ENCODE measurements at regions not wholly inside any gene's neighbourhood (a gene's known extent, or its start where the extent isn't known, plus 50 kb on each side); places are given as distances from the start of the nearest gene placed in this dataset.

GRCh38 chr2:9772035-9772998 lies 71.0 kb upstream of the TAF1B start:
- no peaks in the 10 kb centered on the region for H3K9me3 ChIP-seq (ENCODE audit: insufficient read depth, low read length)
- H3K27ac ChIP-seq (ENCODE audit: low read length) = no peak overlapping the region
- no peak overlapping the region for H3K9ac ChIP-seq (ENCODE audit: low read length)
- H3K79me2 ChIP-seq (ENCODE audit: low read length) = no peaks in the 10 kb centered on the region
- H3K36me3 ChIP-seq (replicated peaks; ENCODE audit: low read depth, low read length) = no peaks in the 10 kb centered on the region
- no peaks in the 10 kb centered on the region for H4K20me1 ChIP-seq (ENCODE audit: insufficient read depth, low read length)
- peaks cover 9% of the 10 kb centered on the region for H3K27me3 ChIP-seq (ENCODE audit: low read depth, low read length)
- H3K4me1 ChIP-seq (ENCODE audit: low read length) = peaks cover 10% of the 10 kb centered on the region
- H2AFZ ChIP-seq (ENCODE audit: low read depth, low read length) = no peak overlapping the region
- no peak overlapping the region for H3K4me3 ChIP-seq (ENCODE audit: low read length)
- H3K4me2 ChIP-seq (ENCODE audit: low read length) = no peak overlapping the region
- TF ChIP-seq CTCF (IDR thresholded peaks at IDR 0.05; ENCODE audit: low read depth, low read length) (no peak), EZH2phosphoT487 (IDR thresholded peaks at IDR 0.05; ENCODE audit: low read depth) (no peak)

- H3K79me2 ChIP-seq (ENCODE audit: low read length) = no peaks in the 10 kb centered on the region
- TF ChIP-seq CTCF (IDR thresholded peaks at IDR 0.05; ENCODE audit: low read depth, low read length) (no peak), EZH2phosphoT487 (IDR thresholded peaks at IDR 0.05; ENCODE audit: low read depth) (no peak)
- no peak overlapping the region for H3K27ac ChIP-seq (ENCODE audit: low read length)
- H3K9ac ChIP-seq (ENCODE audit: low read length) = no peak overlapping the region
- H3K4me2 ChIP-seq (ENCODE audit: low read length) = no peak overlapping the region
- peaks cover 3% of the 10 kb centered on the region; the same call in 1 of the 2 replicates for H3K27me3 ChIP-seq (ENCODE audit: low read depth, low read length)
- no peak overlapping the region for H2AFZ ChIP-seq (ENCODE audit: low read depth, low read length)
- peaks cover under 1% of the 10 kb centered on the region; the same call in 1 of the 2 replicates for H3K4me1 ChIP-seq (ENCODE audit: low read length)
- H3K4me3 ChIP-seq (ENCODE audit: low read length) = no peak overlapping the region
- no peaks in the 10 kb centered on the region for H3K9me3 ChIP-seq (ENCODE audit: insufficient read depth, low read length)
- H4K20me1 ChIP-seq (ENCODE audit: insufficient read depth, low read length) = no peaks in the 10 kb centered on the region
- H3K36me3 ChIP-seq (replicated peaks; ENCODE audit: low read depth, low read length) = no peaks in the 10 kb centered on the region
Observed at GRCh38 chr2:9772999-9773902, 70.0 kb upstream of the TAF1B start.

- Histone ChIP-seq H3K4me2 (ENCODE audit: low read length) (no peak overlapping the region), H3K36me3 (replicated peaks; ENCODE audit: low read depth, low read length) (no peaks in the 10 kb centered on the region), H2AFZ (ENCODE audit: low read depth, low read length) (no peak overlapping the region), H3K4me3 (ENCODE audit: low read length) (no peak overlapping the region), H4K20me1 (ENCODE audit: insufficient read depth, low read length) (no peaks in the 10 kb centered on the region), H3K9me3 (ENCODE audit: insufficient read depth, low read length) (no peaks in the 10 kb centered on the region), H3K27ac (ENCODE audit: low read length) (no peak overlapping the region), H3K4me1 (ENCODE audit: low read length) (no peaks in the 10 kb centered on the region), H3K27me3 (ENCODE audit: low read depth, low read length) (0 out of 2 replicates have a peak, but pooled peaks cover 3% of the 10 kb centered on the region), H3K79me2 (ENCODE audit: low read length) (no peaks in the 10 kb centered on the region), H3K9ac (ENCODE audit: low read length) (no peak overlapping the region)
- TF ChIP-seq EZH2phosphoT487 (IDR thresholded peaks at IDR 0.05; ENCODE audit: low read depth) = no peak
- no peak for TF ChIP-seq CTCF (IDR thresholded peaks at IDR 0.05; ENCODE audit: low read depth, low read length)
Observed at GRCh38 chr2:9773903-9774239, 69.4 kb upstream of the TAF1B start.

- no peaks in the 10 kb centered on the region for H3K9me3 ChIP-seq (ENCODE audit: insufficient read depth, low read length)
- no peaks in the 10 kb centered on the region for H3K4me1 ChIP-seq (ENCODE audit: low read length)
- H3K9ac ChIP-seq (ENCODE audit: low read length) = no peak overlapping the region
- H4K20me1 ChIP-seq (ENCODE audit: insufficient read depth, low read length) = no peaks in the 10 kb centered on the region
- TF ChIP-seq CTCF (IDR thresholded peaks at IDR 0.05; ENCODE audit: low read depth, low read length) (no peak), EZH2phosphoT487 (IDR thresholded peaks at IDR 0.05; ENCODE audit: low read depth) (no peak)
- H3K4me2 ChIP-seq (ENCODE audit: low read length) = no peak overlapping the region
- no peak overlapping the region for H2AFZ ChIP-seq (ENCODE audit: low read depth, low read length)
- H3K4me3 ChIP-seq (ENCODE audit: low read length) = no peak overlapping the region
- H3K79me2 ChIP-seq (ENCODE audit: low read length) = no peaks in the 10 kb centered on the region
- H3K27ac ChIP-seq (ENCODE audit: low read length) = no peak overlapping the region
- H3K36me3 ChIP-seq (replicated peaks; ENCODE audit: low read depth, low read length) = no peaks in the 10 kb centered on the region
- 0 out of 2 replicates have a peak, but pooled peaks cover 3% of the 10 kb centered on the region for H3K27me3 ChIP-seq (ENCODE audit: low read depth, low read length)
Observed at GRCh38 chr2:9774266-9774665, 69.0 kb upstream of the TAF1B start.
